Glutamatergic neuron (in vitro differentiated cells): ENCODE measurements at regions not wholly inside any gene's neighbourhood (a gene's known extent, or its start where the extent isn't known, plus 50 kb on each side); places are given as distances from the start of the nearest gene placed in this dataset.
A peak's percentile ranks its signal among the peaks of the same experiment; 100 is the strongest.
"Not testable (repeated sequence)": the region's sequence is repeated elsewhere in the genome, so short reads cannot be mapped to it uniquely, and the experiment has no call there.

Experiments used
- DNase-seq: peaks from one replicate; pipeline ENCODE4 v3.0.0; 2022
- H3K27ac Mint-ChIP-seq: one replicate; pipeline ENCODE4 v1.8.0; 2020; ENCODE audit warnings: mild to moderate bottlenecking, mixed read lengths, inconsistent platforms; ENCODE audit not compliant: unreplicated experiment
- H3K27me3 Mint-ChIP-seq: one replicate; pipeline ENCODE4 v1.8.0; 2020; ENCODE audit warnings: mild to moderate bottlenecking, moderate library complexity, mixed read lengths, inconsistent platforms; ENCODE audit not compliant: unreplicated experiment
- H3K36me3 Mint-ChIP-seq: one replicate; pipeline ENCODE4 v1.8.0; 2020; ENCODE audit warnings: mild to moderate bottlenecking, mixed read lengths, inconsistent platforms; ENCODE audit not compliant: unreplicated experiment
- H3K4me1 Mint-ChIP-seq: one replicate; pipeline ENCODE4 v1.8.0; 2020; ENCODE audit warnings: mild to moderate bottlenecking, low read depth, mixed read lengths, inconsistent platforms; ENCODE audit not compliant: unreplicated experiment
- H3K4me3 Mint-ChIP-seq: one replicate; pipeline ENCODE4 v1.8.0; 2020; ENCODE audit warnings: mild to moderate bottlenecking, mixed read lengths, inconsistent platforms; ENCODE audit not compliant: unreplicated experiment
- H3K9me3 Mint-ChIP-seq: one replicate; pipeline ENCODE4 v1.8.0; 2020; ENCODE audit warnings: mild to moderate bottlenecking, moderate library complexity, mixed read lengths, inconsistent platforms; ENCODE audit not compliant: unreplicated experiment
- CTCF ChIP-seq: fragments of 200-600 bp; sonication (generic); IDR thresholded peaks from one replicate; pipeline ENCODE4 v1.5.0; 2021; ENCODE audit not compliant: partially characterized antibody, unreplicated experiment

GRCh38 chr7:149561072-149561471 lies 63.5 kb upstream of the ZNF746 start:
- H3K9me3 Mint-ChIP-seq = peaks cover 7% of the 10 kb centered on the region
- no peak for TF ChIP-seq CTCF
- H3K4me1 Mint-ChIP-seq = no peaks in the 10 kb centered on the region
- H3K27me3 Mint-ChIP-seq = peaks cover 4% of the 10 kb centered on the region
- H3K27ac Mint-ChIP-seq = no peak overlapping the region
- H3K36me3 Mint-ChIP-seq = peaks cover 21% of the 10 kb centered on the region
- no peak overlapping the region for H3K4me3 Mint-ChIP-seq
- DNase-seq = no peak

GRCh38 chr7:149559711-149560110 lies 62.1 kb upstream of the ZNF746 start:
- H3K36me3 Mint-ChIP-seq = peaks cover 25% of the 10 kb centered on the region
- no peaks in the 10 kb centered on the region for H3K4me1 Mint-ChIP-seq
- H3K4me3 Mint-ChIP-seq = no peak overlapping the region
- H3K27me3 Mint-ChIP-seq = peaks cover 4% of the 10 kb centered on the region
- H3K27ac Mint-ChIP-seq = no peak overlapping the region
- DNase-seq = no peak
- TF ChIP-seq CTCF = no peak
- H3K9me3 Mint-ChIP-seq = peaks cover 7% of the 10 kb centered on the region

- no peak overlapping the region for H3K4me3 Mint-ChIP-seq
- H3K36me3 Mint-ChIP-seq = peaks cover 19% of the 10 kb centered on the region
- H3K27me3 Mint-ChIP-seq = peaks cover 4% of the 10 kb centered on the region
- no peak overlapping the region for H3K27ac Mint-ChIP-seq
- no peak for DNase-seq
- H3K9me3 Mint-ChIP-seq = peaks cover 7% of the 10 kb centered on the region
- H3K4me1 Mint-ChIP-seq = no peaks in the 10 kb centered on the region
- TF ChIP-seq CTCF = no peak
Observed at GRCh38 chr7:149558149-149558861, 60.7 kb upstream of the ZNF746 start.

- not testable (repeated sequence) for H3K27me3 Mint-ChIP-seq, H3K4me3 Mint-ChIP-seq, DNase-seq, H3K4me1 Mint-ChIP-seq
- H3K9me3 Mint-ChIP-seq = peaks cover 15% of the 10 kb centered on the region
- H3K36me3 Mint-ChIP-seq = peaks cover 36% of the 10 kb centered on the region
- peak overlapping the region; percentile 43 for H3K27ac Mint-ChIP-seq
Observed at GRCh38 chr7:149556525-149556924, 58.9 kb upstream of the ZNF746 start.

GRCh38 chr7:149554821-149555220 lies 57.2 kb upstream of the ZNF746 start:
- not testable (repeated sequence) for H3K27me3 Mint-ChIP-seq, H3K4me1 Mint-ChIP-seq, H3K4me3 Mint-ChIP-seq, DNase-seq, H3K27ac Mint-ChIP-seq
- H3K9me3 Mint-ChIP-seq = peaks cover 14% of the 10 kb centered on the region
- H3K36me3 Mint-ChIP-seq = peaks cover 41% of the 10 kb centered on the region

GRCh38 chr7:149553991-149554390 lies 56.4 kb upstream of the ZNF746 start:
- H3K36me3 Mint-ChIP-seq = peaks cover 48% of the 10 kb centered on the region
- H3K4me3 Mint-ChIP-seq, H3K4me1 Mint-ChIP-seq, DNase-seq, H3K27me3 Mint-ChIP-seq, H3K27ac Mint-ChIP-seq: not testable (repeated sequence)
- peaks cover 14% of the 10 kb centered on the region for H3K9me3 Mint-ChIP-seq
